NCI-H2107 (cell line): ENCODE measurements at regions not wholly inside any gene's neighbourhood (a gene's known extent, or its start where the extent isn't known, plus 50 kb on each side); places are given as distances from the start of the nearest gene placed in this dataset.

Experiments
- DNase-seq: peaks from one replicate; lab custom pipeline; 2025; lab: John Stamatoyannopoulos, UW

GRCh38 chr6:169906688-169907418, 155.4 kb downstream of the ERMARD start:
- DNase-seq: no peak

DNA sequence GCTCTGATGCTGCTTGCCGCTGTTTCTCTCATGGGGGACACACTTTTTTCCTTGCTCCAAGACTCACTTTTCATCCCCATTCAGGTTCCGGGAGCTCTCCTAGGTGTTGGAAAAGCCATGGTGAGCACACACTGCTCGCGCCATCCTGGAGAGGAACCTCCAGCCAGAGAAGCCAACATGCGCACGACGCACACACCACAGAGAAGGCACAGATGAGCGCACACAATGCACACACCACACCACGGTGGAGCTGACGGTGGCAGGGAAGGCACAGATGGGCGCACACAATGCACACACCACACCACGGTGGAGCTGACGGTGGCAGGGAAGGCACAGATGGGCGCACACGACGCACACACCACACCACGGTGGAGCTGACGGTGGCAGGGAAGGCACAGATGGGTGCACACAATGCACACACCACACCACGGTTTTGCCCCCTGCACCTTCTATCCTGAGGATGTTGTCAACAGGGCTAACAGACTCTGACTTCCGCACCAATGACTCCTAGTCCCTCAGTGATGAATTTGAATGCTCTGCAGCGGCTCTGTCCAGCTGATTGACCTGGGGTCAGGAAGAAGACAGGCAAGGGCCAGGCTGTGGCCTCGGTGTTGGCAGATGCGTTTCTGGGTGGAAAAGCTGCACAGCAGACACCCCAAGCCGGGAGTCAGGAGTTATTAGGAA, 154.7 kb downstream of the ERMARD start:
- DNase-seq: no peak

GRCh38 chr6:169905041-169905807, 153.8 kb downstream of the ERMARD start:
- no peak for DNase-seq

DNA sequence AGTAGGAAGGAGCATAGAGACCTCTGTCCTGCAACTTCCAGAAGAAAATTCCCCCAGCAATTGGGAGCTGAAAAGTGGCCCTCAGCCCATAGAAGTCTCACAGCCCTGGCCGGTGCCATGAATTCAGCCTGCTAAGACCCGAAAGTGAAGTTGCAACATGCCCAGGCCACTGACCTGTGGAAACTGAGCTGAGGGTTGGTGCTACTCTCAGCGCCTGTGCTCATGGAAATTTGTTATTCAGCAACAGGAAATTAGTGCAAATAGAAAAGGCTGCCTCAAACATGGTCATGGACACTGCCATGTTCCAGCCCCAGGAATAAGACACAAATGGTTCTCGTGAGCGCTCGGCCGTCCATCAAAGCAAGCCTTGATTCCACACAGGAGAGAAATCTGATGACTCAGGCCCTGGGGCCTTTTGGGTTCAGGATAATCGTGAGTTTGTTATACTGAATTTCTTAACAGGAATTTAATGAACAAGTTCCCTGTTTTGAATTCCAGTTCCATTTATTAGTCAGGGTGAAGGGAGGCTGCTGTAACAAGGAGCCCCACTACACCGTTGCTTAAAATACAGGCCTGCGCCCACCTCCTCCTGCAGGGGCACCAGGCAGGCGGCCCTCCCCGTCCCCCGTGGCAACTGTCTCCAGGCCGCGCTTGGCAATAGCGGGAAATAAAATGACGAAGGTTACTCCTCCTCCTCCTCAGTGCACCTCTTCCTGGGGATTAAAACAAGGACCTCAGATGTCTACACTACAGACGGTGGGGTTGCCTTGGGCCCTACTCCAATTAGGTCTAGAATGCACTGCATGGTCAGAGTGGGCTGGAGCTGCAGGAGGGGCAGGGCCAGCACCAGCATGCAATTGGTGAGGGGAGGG, 152.9 kb downstream of the ERMARD start:
- DNase-seq: no peak

DNA sequence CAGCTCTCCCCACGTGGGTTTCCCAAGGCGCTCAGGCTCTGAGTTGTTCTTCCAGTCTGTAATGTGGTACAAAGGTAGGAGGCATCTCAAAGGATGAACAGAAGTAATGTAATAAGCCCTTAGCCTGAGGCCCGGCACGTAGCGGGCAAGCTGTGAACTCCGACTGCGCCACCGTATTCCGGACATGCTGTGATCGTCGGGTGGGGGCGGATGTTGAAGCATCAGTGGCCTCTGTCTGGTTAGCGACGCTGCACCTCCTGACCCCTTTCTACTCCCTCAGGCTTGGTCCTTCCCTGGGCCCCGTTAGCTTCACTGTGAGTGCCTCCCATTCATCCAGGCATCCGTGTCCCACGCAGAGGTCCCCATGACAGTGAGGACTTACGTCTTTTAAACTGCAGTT, 151.7 kb downstream of the ERMARD start:
- DNase-seq: no peak

- no peak for DNase-seq
Observed at GRCh38 chr6:169902604-169903003, 151.2 kb downstream of the ERMARD start.

DNA sequence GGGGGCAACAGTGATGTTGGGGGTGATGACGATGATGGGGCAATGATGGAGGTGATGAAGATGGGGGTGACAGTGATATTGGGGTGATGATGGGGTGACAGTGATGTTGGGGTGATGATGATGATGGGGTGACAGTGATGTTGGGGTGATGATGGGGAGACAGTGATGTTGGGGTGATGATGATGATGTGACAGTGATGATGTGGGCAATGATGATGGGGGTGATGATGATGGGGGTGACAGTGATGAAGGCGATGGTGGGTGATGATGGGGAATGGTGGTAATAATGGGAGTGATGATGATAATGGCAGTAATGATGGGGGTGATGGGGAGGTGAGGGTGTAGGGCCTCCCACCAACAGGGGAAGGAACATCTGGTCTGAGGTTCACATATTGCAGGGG, 150.6 kb downstream of the ERMARD start:
- no peak for DNase-seq

- DNase-seq: no peak
Observed at GRCh38 chr6:169899481-169900145, 148.2 kb downstream of the ERMARD start.

GRCh38 chr6:169898788-169899480, 147.5 kb downstream of the ERMARD start:
- no peak for DNase-seq

- DNase-seq: no peak
Observed at GRCh38 chr6:169897601-169898358, 146.4 kb downstream of the ERMARD start.

DNA sequence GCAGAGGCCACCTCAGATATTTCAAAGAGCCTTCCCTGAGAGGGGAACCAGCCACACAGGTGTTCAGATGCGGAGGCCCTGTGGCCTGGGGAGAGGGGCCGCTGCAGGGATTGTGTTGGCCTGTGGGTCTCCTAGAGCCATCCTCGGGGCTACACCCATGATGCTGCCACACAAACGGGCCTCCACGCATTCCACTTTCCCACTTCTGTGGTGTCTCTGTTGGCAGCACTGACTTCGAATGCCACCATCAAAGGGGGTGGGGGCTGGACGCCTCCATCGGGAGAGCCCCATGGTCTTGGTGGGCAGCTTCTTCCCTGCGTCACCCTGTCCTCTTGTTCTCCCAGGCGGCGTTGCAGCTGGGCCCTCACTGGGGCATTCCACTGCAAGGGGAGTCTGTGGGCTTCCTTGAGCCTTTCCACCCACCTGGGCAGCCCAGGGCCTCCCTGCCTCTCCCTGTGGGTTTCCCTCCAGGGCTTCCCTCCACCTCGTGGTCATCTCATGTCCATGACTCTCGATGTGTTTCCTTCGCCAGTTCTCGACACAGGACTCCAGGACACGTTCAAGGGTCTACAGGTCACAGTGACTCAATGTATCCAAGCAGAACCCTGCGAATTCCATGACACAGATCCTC, 145.5 kb downstream of the ERMARD start:
- no peak for DNase-seq

DNA sequence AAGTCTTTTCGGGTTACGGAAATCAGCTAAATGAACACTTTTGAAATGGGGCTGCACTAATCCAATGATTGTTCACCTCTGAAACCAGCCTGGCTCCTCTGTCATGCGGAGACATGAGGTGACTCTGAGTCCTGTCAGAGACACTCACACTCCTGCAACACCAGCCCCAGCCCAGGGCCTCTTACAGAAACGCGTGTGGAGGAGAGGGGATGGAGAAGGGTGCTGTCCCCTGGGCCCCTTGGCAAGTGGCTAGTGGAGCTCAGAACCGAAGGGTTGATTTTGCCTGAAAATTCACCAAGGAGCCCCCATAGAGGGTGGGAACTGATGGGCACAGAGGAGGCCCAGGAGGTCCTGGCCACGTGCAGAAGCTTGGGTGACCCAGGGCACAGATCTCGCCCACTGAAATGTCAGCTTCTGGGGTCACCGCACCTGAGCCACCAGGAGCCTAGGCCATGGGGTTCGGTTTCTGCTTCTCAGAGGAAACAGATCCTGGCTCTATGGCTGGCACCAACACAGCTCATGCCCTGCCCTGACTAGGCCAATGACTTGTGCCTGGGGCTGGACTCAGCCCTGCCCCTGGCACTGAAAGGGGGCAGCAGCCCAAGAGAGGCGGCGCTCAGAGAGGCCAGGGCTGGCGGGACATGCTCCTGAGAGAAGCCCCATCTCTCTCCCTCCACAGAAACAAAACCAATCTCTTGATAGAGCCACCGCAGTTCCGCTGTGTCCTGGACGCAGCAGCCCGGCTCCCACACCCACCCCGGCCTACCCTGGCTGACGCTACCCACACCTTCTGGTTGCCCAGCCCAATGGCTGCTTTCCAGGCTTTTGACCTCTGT, 144.7 kb downstream of the ERMARD start:
- DNase-seq: no peak

GRCh38 chr6:169895000-169895759, 143.8 kb downstream of the ERMARD start:
- no peak for DNase-seq

GRCh38 chr6:169894377-169894960, 143.0 kb downstream of the ERMARD start:
- no peak for DNase-seq

- no peak for DNase-seq
Observed at GRCh38 chr6:169893624-169894023, 142.2 kb downstream of the ERMARD start.

GRCh38 chr6:169891846-169892245, 140.4 kb downstream of the ERMARD start:
- DNase-seq: no peak

- DNase-seq: no peak
Observed at GRCh38 chr6:169891421-169891820, 140.0 kb downstream of the ERMARD start.

DNA sequence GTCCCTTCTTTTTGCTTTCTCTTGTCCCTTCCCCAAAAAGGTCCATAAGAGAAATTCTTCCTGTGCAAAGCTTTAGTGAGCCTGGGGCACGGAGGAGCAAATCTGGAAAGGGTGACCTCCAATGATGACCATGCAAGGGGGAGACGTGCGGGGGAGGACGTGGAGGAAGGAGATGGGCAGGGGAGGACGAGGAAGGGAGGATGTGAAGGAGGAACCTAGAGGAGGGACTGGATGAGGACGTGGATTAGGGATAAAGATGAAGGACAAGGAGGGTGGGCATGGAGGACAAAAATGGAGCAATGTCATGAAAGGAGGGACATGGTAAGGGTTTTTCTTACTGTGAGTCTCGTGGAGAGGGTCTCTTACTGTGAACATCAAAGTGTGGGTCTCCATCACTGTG, 139.5 kb downstream of the ERMARD start:
- no peak for DNase-seq
